GM04504 (cell line): ENCODE measurements at regions not wholly inside any gene's neighbourhood (a gene's known extent, or its start where the extent isn't known, plus 50 kb on each side); places are given as distances from the start of the nearest gene placed in this dataset.
"Not testable (repeated sequence)": the region's sequence is repeated elsewhere in the genome, so short reads cannot be mapped to it uniquely, and the experiment has no call there.

Experiments used
- DNase-seq: peaks from one replicate; pipeline ENCODE4 v3.0.0-alpha.2; 2012; ENCODE audit warnings: low read depth

DNA sequence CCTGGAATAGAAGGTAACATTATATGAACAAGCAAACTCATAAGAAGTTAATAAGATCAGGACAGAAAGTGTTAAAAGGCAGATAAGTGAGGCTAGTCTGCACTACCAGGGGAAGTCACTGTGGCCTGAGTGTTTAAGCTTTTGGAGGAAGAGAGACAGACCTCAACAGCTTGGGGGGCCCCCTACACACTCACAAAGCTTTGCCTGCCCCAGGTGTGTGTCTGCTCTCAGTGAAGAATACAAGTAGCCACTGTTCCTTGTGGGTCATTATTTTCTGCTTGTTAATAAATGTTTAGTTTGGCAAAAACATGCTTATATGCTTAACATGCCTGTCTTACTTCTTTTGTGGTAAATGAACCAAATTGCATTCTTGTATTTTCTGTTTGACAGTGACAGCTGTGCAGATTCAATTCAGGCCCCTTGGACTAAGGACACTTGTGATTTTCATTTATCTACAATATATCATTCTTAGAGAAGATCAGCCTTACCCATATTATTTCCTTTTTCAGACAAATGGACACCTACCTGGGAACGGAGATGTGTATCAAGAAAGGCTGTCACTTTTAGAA, 50.7 kb upstream of the C12orf71 start:
- no peak for DNase-seq

- DNase-seq = no peak
These were observed 58.1 kb upstream of the C12orf71 start for GRCh38 chr12:27140478-27140969.

DNA sequence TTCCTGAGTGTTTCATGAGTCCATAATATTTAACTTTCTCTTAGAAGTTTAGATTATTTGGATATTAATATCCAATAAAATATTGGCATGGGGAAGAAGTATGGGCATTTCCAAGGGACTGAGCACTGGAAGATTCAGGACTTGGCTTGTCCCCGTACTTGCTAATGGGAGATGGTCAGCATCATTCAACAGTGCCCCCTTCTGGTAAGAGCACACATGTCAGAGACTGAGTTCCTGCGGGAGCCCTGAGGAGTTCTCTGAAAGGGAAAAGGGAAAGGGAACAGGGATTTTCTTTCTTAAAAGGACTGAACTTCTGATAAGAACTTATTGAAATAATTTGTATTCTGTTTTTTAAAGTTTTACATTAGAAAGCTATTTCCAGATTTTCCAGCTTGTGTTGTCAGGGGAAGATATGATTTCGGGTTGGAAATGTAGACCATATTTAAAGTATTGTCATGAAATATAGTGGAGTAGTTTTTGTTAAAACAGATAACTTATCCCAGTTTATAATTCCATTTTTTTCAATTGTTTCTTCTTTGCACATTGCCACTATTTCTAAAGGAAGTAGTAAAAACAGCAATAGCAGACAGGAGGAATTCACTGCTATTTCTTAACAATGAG, 59.8 kb upstream of the C12orf71 start:
- DNase-seq = peak; percentile 54

DNA sequence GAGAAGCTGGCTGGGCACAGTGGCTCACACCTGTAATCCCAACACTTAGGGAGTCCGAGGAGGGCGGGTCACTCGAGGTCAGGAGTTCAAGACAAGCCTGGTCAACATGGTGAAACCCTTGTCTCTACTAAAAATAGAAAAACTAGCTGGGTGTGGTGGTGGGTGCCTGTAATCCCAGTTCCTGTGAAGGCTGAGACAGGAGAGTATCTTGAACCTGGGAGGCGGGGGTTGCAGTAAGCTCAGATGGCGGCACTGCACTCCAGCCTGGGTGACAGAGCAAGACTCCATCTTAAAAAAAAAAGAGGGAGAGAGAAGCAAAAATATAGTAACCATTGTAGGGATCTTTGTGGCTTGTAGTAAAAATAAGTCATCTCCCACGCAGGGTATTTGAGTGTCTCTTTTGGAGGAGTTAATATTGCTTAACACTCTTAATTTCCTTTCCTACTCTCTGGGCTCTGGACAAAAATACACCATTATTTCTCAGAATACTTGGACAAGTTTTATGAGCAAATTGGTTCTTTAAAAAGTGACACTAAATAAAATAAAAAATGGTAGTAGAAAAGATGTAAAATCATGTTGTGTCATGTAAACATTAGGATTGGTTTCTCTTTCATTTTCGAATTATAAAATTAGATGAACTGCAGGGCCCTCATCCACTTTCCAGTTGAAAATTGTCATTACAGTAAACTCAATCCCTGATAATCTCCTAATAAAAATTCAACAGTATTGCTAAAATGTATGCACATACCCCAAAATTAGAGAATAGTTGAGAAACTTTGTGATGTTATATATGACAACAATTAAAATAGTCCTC, 61.1 kb upstream of the C12orf71 start:
- DNase-seq = no peak

- DNase-seq = not testable (repeated sequence)
These were observed 63.3 kb upstream of the C12orf71 start for GRCh38 chr12:27145725-27146124.

- DNase-seq = no peak
These were observed 66.0 kb upstream of the C12orf71 start for GRCh38 chr12:27148373-27148772.

GRCh38 chr12:27148791-27149190, 66.4 kb upstream of the C12orf71 start:
- no peak for DNase-seq

GRCh38 chr12:27151479-27151878, 69.1 kb upstream of the C12orf71 start:
- no peak for DNase-seq

DNA sequence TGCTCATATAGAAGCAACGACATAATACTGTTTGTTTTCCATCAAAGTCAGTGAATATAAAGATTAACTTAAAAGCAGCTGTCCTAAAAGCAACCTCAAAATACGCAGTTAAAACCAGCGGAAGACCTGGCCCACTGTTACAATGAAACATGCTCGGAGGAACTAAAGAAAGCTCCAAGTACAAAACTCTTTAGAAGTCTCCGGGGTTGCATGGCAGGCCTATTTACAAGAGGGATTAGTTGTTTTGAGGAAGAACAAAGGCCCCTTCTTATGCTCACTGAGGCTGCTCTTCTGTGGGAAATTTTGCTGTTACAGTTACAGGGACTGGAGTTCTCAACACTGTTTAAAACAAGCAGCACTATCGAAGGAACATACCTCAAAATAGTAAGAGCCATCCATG, 75.9 kb upstream of the C12orf71 start:
- DNase-seq = no peak

DNA sequence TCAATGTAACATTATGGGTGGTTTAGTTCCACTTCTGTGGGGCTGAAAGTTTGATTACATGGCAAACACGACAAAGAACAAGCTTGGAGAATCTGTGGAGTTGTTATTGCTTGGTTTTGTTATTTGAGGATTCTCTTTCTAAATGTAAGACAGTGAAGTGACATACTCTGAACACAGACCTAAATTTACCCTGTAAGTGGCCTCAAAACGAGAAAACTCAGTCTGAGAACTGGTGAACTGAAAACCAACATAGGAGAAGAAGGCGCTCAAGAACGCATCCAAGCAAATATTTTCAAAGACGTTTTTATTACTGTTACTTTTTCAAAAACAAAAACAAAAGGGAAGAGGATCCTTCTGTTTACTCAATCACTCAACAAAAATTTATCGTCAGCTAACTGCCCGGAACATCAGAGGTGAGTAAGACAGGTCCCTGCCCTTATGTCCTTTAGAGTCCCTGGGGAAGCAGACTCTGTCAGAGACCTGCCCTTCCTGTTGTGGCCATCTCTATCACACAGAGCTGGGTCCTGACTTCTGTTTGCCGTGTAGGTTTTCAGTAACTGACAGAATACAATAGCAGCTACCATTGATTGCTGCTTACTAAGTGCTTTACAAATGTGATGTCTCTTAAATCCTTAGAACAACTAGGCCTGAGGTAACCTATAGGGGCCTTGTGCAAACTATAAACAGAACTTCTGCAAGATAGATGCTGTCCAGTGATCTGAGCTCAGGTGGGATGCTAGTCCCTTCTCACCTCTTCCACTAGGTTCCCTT, 79.3 kb upstream of the C12orf71 start:
- no peak for DNase-seq

DNA sequence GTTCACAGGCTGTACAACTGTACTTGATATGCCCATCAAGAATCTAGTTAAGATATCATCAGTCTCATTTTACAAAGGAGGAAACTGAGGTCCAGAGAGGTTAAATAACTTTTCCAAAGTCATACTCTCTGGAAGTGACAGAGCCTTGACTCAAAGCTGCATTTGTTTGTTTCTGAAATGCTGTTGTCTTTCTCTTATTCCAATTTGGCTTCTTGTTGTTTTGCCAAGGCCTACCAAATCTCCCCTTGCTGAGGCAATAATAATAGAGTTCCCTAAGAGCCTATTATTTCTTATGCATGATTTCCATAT, 79.8 kb upstream of the C12orf71 start:
- DNase-seq = no peak

GRCh38 chr12:27163048-27163715, 80.8 kb upstream of the C12orf71 start:
- no peak for DNase-seq

GRCh38 chr12:27163894-27164293, 80.2 kb upstream of the STK38L start:
- DNase-seq = no peak

- DNase-seq = no peak
These were observed 79.6 kb upstream of the STK38L start for GRCh38 chr12:27164330-27165040.

DNA sequence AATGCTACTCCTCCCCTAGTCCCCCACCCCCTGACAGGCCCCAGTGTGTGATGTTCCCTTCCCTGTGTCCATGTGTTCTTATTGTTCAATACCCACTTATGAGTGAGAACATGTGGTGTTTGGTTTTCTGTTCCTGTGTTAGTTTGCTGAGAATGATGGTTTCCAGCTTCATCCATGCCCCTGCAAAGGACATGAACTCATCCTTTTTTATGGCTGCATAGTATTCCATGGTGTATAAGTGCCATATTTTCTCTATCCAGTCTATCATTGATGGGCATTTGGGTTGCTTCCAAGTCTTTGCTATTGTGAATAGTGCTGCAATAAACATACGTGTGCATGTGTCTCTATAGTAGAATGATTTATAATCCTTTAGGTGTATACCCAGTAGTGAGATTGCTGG, 78.1 kb upstream of the STK38L start:
- not testable (repeated sequence) for DNase-seq

- not testable (repeated sequence) for DNase-seq
These were observed 72.6 kb upstream of the STK38L start for GRCh38 chr12:27171494-27171893.

GRCh38 chr12:27176765-27177164, 67.3 kb upstream of the STK38L start:
- DNase-seq = no peak

GRCh38 chr12:27177706-27178105, 66.4 kb upstream of the STK38L start:
- no peak for DNase-seq

- no peak for DNase-seq
These were observed 65.8 kb upstream of the STK38L start for GRCh38 chr12:27178255-27178654.

DNA sequence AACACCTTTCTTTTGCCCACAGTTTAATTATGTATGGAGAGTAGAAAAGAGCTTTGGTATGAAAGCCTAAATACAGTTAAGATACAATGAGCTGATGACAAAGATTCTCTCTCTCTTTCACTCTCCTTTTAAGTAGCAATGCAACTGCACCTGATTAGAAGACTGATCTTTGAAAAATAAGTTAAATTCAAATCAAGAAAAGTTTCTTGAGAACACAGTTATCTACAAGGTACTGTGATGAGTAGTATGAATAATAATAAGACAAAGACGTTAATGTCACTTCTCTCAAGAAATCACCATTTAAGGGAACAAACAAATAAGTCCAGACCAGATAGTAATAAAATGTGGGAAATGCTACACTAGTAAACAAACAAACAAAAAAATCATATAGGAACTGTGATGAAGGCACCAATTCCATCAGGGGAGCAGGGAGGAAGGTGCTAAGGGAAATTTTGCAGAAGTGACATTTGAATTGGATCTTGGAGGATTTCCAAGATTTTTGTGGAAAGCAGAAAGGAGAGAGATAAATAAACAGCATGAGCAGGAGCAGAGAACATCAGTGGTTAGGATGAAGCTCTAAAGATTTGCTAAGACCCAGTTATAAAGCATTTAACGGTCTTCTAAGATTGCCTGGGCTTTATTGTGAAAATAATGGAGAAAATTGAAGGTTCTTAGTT, 65.2 kb upstream of the STK38L start:
- no peak for DNase-seq
